Gastroesophageal sphincter (tissue), 3 donors: ENCODE measurements at regions not wholly inside any gene's neighbourhood (a gene's known extent, or its start where the extent isn't known, plus 50 kb on each side); places are given as distances from the start of the nearest gene placed in this dataset.

Source experiments
- CTCF ChIP-seq, 4 experiments: fragments of 200-600 bp in 2 of 4; fragments of 450-650 bp in 2 of 4; sonication (generic) in 1 of 4; IDR thresholded peaks; one replicate each; pipeline ENCODE4 v1.5.1; 2017 to 2019; ENCODE audit warnings: antibody characterized with exemption in 4 of 4, mild to moderate bottlenecking in 2 of 4, moderate library complexity in 2 of 4
- EP300 ChIP-seq: sonication (generic); formaldehyde crosslinking; IDR thresholded peaks from one replicate; pipeline ENCODE4 v1.6.1; 2017; ENCODE audit warnings: antibody characterized with exemption, mild to moderate bottlenecking
- POLR2A ChIP-seq, 2 donors: fragments of 450-650 bp; IDR thresholded peaks; one replicate each; pipeline ENCODE4 v1.6.1; 2017; ENCODE audit warnings: antibody characterized with exemption in 2 of 2, mild to moderate bottlenecking in 2 of 2, moderate library complexity in 1 of 2
- POLR2AphosphoS5 ChIP-seq: sonication (generic); formaldehyde crosslinking; IDR thresholded peaks from one replicate; pipeline ENCODE4 v1.6.1; 2017; ENCODE audit warnings: antibody characterized with exemption

GRCh38 chr10:17506390-17506789 is 52.0 kb upstream of the ST8SIA6 start:
- no peak for TF ChIP-seq CTCF (IDR thresholded peaks at IDR 0.05)
- no peak for TF ChIP-seq POLR2AphosphoS5
- no peak for TF ChIP-seq POLR2A (IDR thresholded peaks at IDR 0.05)
- TF ChIP-seq EP300 = no peak
